NCI-H1105 (cell line): ENCODE measurements at regions not wholly inside any gene's neighbourhood (a gene's known extent, or its start where the extent isn't known, plus 50 kb on each side); places are given as distances from the start of the nearest gene placed in this dataset.
"Not testable (repeated sequence)": the region's sequence is repeated elsewhere in the genome, so short reads cannot be mapped to it uniquely, and the experiment has no call there.

Experiments
- DNase-seq: peaks from one replicate; lab custom pipeline; 2025; lab: John Stamatoyannopoulos, UW

DNA sequence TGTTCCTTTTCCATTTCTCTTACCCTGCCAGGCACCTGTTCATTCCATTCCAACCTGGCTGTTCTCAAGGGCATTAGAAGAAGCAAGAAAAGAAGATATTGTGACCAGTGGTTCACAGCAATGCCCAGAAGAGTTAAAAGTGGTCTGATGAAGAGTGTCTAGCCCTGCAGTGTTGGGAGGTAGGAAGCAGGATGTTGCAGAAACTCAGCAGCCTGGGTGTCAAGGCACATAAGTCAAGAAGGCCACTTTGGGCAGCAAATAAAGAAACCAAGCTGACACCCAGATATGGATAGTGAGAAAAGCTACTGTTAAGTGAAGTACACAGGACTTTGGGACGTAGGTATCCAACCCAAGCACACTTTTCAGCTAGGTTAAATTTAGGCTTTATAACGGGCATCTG, 199.9 kb upstream of the SATB1 start:
- no peak for DNase-seq

DNA sequence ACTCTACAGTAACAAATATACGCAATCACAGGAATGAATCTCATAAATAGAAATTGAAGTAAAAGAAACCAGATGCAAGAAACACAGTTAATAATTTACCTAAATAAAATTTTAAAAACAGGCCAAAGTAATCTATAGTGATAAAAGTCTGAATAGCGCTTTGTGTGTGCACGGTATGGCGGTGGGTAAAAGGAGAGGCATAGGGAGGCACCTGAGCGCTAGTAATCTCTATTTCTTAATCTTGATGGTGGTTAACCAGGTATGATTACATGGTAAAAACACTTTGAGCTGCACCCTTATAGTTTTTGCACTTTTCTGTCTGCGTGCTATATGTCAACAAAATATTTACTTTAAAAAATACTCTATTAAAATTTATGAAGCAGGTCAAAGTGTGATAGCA, 198.1 kb upstream of the SATB1 start:
- DNase-seq, result no peak

DNA sequence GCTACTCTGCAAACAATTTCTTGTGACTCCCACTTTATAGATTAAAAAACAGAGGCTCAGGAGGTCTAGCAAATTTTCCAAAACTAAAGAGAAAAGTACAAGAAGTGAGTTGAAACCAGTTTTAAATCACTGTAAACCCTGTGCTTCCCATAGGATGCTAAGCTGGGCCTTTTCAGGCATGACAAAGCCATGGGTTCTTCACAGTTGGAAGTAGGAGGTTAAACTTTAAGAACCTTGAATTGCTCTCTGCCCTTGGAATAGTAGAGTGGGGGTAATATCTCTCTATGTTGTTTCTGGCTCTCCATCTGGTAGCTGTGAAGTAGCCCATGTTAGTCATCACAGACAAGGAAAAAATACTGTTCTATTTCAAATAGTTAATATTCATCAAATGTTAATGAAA, 193.6 kb upstream of the SATB1 start:
- no peak for DNase-seq

DNA sequence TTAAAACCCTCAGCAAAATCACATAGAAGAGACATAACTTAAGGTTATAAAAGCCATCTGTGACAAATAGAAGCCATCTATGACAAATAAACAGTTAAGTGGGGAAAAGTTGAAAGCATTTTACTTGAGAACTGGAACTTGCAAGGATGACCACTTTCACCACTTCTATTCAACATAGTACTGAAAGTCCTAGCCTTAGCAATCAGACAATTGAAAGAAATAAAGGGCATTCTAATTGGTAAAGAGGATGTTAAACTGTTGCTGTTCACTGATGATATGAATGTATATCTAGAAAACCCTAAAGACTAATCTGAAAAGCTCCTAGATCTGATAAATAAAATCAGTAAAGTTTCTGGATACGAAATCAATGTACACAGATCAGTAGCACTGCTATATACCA, 186.9 kb upstream of the SATB1 start:
- no peak for DNase-seq

DNA sequence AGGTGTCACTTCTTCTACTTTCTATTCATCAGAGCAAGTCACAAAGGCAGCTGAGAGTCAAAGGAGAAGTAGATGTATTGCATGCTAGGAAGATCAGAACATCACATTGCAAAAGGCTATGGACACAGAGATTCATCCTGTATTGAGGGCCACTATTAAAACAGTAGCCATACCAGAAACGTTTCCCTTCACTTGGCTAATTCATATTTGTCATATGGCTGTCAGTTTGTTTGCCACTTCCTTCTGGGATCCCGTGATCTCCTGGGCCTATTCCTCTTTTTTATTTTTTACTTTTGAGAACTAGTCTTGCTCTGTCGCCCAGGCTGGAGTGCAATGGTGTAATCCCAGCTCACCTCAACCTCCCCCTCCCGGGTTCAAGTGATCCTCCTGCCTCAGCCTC, 184.0 kb upstream of the SATB1 start:
- DNase-seq, result no peak

DNA sequence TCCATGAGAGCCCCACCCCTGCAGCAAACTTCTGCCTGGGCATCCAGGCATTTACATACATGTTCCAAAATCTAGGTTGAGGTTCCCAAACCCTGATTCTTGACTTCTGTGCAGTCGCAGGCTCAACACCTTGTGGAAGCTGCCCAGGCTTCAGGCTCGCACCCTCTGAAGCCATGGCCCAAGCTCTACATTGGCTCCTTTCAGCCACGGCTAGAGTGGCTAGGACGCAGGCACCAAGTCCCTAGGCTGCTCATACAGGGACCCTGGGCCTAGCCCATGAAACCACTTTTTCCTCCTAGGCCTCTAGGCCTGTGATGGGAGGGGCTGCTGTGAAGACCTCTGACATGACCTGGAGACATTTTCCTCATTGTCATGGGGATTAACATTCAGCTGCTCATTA, 172.8 kb upstream of the SATB1 start:
- no peak for DNase-seq

DNA sequence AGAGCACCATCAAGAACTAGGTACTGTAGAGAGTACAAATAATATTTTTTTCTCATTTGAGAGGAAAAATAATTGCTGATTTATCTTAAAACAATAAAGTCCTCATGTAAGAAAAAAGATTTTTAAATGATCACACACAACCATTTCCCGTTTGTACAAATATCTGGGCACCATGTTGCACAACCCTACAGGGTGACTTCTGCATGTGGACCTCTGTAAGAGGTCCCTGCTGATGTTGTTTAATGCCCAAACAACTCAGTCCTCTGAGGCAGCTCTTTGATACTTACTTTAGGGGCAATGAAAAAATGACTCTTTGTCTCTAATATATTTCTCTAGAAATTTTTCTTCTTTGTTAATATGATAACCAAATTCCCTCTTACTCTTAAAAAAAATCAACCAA, 168.1 kb upstream of the SATB1 start:
- DNase-seq, result no peak

DNA sequence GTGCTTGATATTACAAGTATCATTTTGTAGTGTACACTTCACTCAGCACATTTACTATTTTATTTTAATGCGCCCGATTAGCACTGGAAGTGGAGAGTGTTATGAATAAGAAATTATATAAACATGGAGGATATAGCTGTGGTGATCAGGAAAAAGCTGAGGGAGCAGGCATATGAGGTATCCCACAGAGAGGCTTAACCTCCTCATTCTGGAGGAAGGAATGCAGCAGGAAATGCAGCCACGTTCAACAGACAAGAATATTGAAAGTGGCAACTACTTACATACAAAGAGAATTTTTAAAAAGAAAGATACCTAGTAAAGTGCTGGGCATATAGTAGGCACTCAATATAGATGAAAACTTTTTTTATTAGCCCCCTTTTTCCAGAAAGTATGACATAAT, 166.0 kb upstream of the SATB1 start:
- no peak for DNase-seq

DNA sequence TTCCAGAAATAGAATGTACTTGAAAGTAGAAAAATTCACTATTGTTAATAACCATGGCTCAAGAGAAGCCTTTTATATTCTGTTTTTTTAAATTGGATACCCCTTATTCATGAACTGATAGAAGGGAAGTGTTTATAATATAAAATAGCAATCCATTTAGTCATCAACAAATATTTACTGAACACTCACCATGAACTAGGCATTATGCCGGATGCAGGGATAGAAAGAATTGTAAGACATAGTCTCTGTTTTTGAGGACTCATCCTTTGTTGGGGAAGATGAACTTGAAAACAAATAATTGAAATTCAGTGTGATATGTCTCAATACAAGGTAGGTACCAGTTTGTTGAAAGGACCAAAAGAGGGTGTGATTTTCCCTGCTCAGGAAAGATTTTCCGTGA, 160.9 kb upstream of the SATB1 start:
- DNase-seq, result no peak

DNA sequence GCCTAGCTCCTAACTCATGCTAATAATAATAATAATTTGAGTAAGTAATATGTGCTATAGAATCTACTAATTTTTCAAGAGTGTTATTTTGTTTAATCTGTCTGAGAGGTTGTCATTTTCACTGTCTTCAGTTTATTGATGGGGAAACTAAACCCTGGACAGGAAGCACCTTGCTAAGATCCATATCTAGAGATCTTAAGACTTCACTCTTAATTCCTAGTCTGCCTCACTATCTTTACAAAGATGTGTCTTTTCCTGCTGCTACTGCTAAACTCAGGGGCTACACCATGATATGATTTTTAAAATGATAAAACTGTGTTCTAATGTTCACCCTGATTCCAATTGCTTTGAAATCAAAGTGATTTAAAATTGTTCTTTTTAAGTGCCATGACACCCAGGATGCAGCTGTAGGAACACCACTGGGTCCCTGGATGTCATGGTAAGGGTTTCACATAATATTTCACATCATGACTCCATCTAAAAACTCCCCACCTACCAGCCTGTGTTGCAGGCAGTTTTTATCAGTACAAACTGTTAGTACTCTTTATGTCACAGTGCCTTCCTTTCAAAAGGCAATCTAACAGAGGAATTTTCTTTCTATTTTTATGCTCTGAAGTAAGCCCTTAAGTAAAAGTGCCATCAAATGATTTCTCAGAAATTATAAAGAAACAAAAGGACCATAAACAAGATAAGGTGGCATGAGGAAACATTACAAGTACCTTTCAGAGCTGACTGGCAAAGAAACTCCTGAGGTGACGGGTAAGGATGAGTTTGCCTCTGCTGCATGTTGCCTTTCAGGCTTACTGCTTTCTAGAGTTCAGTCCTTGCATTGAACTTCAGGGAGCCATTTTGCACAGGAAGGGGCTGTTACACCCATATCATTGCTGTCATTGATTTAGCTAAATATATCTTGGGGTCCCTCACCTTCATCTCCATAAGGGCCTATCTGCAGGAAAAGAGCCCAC, 160.1 kb upstream of the SATB1 start:
- DNase-seq, result no peak

DNA sequence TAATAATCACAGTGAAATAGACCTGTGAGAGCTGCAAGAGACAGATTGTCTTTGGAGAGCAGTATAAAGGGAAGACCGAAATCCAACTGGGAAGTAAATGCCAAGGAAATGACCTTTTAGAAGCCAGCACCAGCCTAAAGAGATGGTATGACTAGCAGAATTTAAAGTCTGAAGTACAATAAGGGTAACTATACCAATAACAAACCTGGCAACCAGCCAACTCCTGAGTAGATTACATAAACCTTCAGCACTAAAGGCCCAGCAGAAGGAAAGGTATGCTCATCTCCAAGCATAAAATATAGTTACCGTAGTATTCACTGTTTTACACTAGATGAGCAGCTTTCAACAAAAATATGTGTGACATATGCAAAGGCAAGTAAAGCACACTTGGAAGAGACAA, 155.1 kb upstream of the SATB1 start:
- DNase-seq, result peak; percentile 24

DNA sequence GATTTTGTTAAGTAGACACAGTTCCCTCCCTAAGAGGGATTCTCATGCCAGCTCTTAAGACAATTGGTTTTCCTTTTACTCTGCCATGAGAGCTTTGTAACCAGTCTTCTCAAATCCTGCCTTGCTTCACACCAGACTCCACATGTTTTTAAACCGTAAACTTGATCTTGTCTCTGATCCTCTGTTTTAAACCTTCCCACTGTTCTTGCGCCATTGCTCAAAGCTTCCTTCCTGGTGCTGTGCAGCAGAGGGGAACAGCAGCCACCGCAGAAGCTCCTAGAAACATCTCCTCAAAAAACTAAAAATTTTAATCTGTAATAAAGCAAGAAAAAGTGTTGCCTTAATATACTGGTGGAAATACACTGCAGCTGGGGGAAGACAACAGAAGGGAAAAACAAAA, 154.5 kb upstream of the SATB1 start:
- DNase-seq, result no peak

DNA sequence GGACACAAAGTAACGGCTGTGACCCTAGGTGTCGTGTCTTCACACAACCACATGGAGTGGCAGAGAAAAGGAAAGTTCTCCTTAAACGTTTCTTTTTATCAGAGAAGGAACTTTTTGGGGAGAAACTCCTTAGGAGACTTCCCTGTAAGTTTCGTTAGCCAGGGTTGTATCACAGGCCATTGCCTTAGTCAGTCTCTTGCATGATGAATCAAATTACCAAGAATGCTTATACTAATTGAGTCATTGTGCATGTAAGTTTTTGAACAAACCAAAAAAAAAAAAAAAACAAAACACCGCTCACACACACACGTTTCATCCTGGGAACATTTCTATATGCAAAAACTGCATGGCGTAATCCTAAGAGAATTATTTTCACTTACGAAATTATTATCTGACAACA, 150.4 kb upstream of the SATB1 start:
- no peak for DNase-seq

DNA sequence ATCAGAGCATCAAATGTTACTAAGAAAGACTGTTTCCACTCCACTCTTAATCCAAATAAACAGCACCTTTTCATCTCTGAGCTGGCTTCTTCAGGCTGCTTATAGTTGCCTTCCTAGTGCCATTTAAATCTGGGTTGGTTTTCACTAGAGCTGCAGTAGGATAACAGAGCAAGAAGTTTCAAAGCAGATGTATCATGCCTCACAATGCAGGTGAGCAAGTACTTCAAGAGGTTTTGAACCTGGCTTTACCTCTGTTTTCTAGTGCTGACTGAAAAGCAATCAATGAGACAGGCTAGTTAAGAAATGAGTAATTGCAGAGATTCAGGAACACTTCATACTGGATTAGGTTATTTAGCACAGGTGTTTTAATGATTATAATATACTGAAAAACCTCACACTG, 147.7 kb upstream of the SATB1 start:
- no peak for DNase-seq

DNA sequence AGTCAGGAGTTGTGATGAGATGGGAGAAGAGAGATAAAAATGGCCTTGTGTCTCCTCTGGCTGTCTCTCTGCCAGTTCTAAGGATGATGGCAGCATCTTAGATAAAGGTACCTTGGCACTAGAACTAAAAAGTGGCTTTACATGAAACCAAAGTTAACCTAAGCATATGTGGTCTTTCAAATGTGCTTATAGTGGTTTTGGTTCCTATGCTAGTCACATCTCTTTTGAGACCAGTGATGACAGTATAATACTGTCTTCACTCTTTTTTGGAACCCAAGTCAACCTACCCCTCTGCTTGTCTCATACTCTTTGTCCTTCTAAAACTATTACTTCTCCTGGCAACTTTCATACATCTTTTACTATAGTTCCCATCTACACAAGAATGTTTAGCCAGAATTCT, 142.2 kb upstream of the SATB1 start:
- no peak for DNase-seq

DNA sequence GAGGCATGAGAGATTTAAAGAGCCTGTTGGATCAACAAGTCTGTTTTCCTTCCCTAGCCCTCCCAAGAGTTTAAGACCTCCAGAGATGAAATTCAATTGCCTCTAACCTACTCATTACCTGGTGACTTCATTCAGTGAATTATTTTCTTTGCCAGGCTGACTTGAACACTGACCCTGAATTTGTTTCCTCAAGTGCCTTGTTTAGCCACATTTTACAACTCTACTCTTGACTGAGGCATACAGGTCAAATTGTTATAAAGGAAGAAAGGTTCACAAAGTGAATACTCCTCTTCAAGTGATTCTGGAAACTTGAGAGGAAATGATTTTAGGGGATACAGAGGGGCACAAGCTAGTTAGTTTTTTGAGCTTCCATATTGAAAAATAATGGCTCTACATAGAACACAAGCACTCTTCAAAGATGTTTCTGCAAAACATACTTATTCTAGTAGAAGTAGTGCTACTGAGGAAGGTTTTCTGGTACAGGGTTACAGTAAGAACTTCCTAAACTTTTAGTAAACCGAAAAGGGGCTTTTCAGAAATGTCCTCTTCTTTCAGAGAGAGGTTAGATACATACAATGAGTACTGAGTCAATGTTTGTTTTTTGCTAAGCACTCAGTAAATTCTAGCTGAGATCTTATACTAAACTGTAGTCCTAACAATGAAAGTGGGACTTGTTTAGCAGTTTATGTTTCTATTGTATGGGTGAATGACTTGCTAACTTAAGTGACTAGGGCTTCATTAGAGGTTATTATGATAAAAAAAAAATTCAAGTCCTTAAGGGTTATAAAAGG, 137.4 kb upstream of the SATB1 start:
- DNase-seq, result no peak

DNA sequence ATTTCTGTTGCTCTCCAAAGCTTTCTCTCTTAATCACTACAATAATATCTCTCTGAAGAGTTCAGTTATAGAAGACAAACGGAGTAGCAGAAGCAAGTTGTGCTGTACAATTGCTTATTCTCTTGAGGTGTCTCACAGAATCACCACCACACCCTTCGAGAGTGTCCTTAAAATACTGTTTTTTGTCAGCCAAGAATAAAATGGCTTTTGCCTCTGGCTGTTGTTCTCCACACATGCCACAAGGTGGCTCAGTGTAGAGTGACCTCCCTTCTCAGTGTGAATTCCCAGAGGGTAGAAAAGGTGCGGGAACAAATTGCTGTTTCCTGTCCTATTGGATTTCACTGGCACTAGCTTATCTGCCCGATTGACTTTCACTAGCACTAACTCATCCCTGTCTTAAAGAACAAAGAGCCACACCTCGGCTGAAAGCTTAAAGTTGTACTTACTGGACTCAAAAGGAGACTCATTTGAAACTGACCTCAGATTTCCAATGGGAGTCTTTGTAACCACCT, 134.2 kb upstream of the SATB1 start:
- DNase-seq, result no peak

DNA sequence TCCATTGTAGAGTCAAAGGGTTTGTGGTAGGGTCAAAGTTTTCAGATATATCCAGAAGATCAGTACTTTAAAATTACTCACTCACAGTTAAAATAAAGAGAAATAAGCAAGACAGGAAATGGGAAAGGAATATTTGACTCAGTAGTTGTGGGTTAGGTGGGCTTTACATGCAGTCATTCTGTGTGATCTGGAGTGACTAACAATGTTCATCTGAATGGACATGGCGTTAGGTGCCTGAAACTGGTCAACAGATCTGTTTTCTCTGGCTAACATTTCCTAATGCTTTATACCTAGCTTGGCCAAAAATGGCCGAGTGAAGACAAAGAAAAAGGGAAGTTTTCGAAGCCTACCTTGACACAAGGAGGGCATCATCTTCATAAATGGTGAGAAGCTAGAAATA, 133.4 kb upstream of the SATB1 start:
- no peak for DNase-seq

DNA sequence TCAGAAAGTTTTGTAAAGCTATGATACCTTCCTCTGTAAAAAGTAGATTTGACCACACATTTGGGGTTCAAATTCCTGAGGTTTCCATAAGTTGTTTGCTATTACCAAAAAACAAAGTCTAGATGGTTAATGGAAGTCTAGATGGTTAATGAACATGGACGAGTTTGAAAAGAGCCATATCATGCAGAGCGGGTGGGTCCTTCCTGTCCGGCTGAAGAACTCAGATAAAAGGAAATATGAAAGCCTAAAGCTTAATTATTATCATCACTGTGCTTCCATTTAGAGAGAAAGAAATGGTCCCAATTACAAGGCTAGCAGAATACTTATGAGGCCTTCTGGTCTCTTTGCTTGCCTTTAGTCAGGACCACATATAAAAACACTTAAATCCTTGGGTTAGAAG, 132.1 kb upstream of the SATB1 start:
- no peak for DNase-seq

DNA sequence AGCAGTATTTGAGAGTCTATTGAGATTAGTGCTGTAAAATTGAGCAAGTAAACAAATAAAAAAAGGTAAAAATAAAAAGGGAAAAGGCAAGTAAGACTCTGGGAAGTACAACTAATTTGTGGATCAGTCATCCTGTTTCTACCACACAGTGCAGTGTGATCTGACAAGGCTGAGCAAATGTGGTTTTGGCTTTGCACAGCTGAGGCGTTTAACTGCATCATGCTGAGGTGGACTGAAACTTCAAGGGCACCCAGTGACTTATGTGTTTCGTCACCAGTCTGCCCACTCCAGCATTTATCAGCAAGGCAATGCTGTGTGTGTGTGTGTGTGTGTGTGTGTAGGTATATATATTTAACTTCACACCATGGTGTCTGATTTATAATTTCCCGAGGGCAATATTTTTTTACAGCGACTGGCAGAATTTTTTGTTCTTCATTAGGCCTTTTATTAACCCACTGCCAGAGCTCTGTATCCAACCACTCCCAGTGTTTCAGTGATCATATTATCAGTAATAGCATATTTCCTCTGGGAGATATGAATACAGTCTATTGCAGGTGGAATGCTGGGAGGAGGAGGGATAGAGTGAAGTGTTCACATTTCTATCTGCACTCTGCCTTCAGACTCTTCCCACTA, 131.5 kb upstream of the SATB1 start:
- DNase-seq, result no peak

DNA sequence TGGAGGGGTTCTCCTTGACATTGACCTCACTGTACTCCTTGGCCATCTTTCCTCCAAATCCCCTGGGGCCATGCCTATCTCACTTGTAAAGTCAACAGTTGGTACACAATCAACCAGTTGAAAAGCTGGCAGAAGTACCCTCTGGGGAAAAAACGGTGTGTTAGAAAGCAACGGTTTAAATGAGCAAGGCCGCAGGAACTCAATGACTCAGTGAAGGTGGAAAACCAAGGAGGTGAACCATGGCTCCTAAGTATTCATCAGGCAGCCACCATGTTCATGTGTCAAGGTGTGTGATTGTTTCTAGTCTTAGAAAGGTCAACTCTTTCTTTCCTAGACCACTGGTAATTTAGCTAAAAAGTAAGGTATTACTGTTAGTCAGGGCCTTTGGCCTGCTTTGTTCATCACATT, 130.9 kb upstream of the SATB1 start:
- DNase-seq, result no peak

DNA sequence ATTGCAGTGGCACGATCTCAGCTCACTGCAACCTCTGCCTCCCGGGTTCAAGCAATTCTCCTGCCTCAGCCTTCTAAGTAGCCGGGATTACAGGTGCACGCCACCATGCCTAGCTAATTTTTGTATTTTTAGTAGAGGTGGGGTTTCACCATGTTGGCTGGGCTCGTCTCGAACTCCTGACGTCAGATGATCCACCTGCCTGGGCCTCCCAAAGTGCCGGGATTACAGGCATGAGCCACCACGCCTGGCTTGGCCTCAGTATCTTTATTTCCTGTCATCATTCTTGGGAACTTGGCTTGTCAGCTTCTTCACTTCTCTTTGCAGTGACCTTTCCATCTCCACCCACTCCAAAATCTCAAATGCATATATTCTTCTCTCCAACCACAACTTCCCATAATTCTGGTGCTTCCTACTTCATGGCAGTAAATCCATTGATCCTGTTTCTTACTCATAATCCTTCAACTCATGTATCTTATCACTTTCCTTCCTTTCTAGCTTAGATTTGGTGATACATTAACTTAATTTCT, 127.5 kb upstream of the SATB1 start:
- not testable (repeated sequence) for DNase-seq
